ENCODE measurements at regions not wholly inside any gene's neighbourhood (a gene's known extent, or its start where the extent isn't known, plus 50 kb on each side); places are given as distances from the start of the nearest gene placed in this dataset.

DNA sequence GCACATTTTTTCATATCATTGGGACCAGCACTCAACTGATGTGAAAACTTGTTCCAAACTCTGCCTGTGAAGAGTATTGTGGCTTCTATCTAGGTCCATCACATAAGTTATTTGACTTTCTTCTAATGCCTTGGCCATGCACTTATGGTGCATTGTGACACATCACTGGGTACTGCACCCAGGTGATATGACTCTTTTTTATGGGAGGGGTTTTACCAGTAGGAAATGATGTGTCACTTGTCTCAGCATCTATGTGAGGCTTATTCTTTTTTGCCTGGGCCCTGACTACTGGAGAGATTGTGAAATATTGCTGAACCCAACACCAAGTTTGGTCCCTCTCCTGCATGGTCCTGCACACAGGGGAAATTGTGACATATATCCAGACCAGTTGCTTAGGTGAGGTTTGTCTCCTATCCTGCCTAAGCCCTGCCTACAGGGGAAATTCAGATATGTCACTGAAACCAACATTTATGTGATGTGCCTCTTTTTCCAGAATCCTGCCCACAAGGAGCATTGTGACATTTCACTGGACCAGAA, 1001.9 kb upstream of the TSPY4 start:
- H3K4me3 ChIP-seq: no peak overlapping the region
- H3K27ac ChIP-seq: no peak overlapping the region

DNA sequence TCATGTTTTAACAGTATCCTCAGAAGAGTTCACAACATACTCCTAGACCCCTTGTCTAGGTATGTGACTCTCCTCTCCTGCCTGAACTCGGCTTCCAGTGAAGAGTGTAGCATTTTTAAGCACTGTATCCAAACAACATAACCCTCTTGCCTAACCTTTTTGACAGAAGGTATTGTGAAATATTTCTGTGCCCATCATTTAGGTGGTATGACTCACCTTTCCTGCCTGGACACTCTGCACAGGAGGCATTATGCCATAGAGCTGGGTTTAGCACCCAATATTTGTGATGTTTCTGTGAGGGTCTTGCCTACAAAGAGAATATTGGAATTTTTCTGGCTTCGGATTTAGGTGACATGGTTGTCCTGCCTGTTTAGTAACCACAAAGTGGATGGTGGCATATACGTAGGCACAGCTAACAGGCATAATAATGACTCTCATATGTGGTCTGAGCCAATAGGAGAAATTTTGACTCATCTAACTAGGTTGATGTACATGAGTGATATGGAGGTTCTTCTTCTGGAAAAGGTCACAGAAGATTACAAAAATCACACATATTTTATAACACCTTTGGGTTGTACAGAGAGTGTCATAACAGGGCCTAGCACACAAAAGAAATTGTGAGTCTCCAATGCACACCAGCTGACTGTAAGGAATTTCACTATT, 1001.0 kb upstream of the TSPY4 start:
- no peaks in the 10 kb centered on the region for H3K27me3 ChIP-seq
- H3K4me1 ChIP-seq: no peaks in the 10 kb centered on the region
- H3K4me3 ChIP-seq: no peak overlapping the region
- no peaks in the 10 kb centered on the region for H3K36me3 ChIP-seq
- TF ChIP-seq POLR2A (IDR thresholded peaks at IDR 0.05): no peak
- TF ChIP-seq, protein P1, sequence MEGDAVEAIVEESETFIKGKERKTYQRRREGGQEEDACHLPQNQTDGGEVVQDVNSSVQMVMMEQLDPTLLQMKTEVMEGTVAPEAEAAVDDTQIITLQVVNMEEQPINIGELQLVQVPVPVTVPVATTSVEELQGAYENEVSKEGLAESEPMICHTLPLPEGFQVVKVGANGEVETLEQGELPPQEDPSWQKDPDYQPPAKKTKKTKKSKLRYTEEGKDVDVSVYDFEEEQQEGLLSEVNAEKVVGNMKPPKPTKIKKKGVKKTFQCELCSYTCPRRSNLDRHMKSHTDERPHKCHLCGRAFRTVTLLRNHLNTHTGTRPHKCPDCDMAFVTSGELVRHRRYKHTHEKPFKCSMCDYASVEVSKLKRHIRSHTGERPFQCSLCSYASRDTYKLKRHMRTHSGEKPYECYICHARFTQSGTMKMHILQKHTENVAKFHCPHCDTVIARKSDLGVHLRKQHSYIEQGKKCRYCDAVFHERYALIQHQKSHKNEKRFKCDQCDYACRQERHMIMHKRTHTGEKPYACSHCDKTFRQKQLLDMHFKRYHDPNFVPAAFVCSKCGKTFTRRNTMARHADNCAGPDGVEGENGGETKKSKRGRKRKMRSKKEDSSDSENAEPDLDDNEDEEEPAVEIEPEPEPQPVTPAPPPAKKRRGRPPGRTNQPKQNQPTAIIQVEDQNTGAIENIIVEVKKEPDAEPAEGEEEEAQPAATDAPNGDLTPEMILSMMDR (IDR thresholded peaks at IDR 0.05): no peak
- TF ChIP-seq POLR2AphosphoS5 (IDR thresholded peaks at IDR 0.05): no peak
- TF ChIP-seq EP300 (IDR thresholded peaks at IDR 0.05): no peak
- H3K27ac ChIP-seq: no peak overlapping the region
- no CpG with 5 or more reads among the region's 3 CpGs for WGBS
- DNase-seq (ENCODE audit: low spot score in 2 of 2): no peak
- no peaks in the 10 kb centered on the region for H3K9me3 ChIP-seq

More for the DNA sequence above, 1001.9 kb upstream of the TSPY4 start:
- no peaks in the 10 kb centered on the region for H3K4me1 ChIP-seq
- DNase-seq (ENCODE audit: low spot score in 2 of 2): no peak
- H3K36me3 ChIP-seq: no peaks in the 10 kb centered on the region
- no peak for TF ChIP-seq POLR2AphosphoS5 (IDR thresholded peaks at IDR 0.05)
- TF ChIP-seq EP300 (IDR thresholded peaks at IDR 0.05): no peak
- TF ChIP-seq, protein P1 (IDR thresholded peaks at IDR 0.05): no peak
- TF ChIP-seq POLR2A (IDR thresholded peaks at IDR 0.05): no peak
- H3K27me3 ChIP-seq: no peaks in the 10 kb centered on the region
- no peaks in the 10 kb centered on the region for H3K9me3 ChIP-seq

DNA sequence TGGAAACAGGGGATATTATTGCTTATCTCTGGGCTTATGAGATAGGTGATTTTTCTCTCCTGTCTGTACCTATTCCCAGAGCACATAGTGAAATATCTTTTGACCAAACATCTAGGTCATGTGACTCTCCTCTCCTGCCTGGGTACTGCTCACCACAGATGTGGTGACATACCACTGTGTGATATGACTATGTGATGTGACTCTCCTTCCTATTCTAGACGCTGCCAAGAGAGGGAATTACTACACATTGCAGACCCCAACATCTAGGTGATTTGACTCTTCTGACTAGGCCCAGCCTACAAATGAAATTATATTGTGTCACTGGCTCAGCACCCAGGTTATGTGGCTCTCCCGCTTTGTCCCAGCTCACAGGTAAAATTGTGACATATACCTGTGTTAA, 996.3 kb upstream of the TSPY4 start:
- no peak for TF ChIP-seq POLR2AphosphoS5 (IDR thresholded peaks at IDR 0.05)
- TF ChIP-seq POLR2A (IDR thresholded peaks at IDR 0.05): no peak
- TF ChIP-seq, protein P1 (IDR thresholded peaks at IDR 0.05): no peak
- TF ChIP-seq EP300 (IDR thresholded peaks at IDR 0.05): no peak

DNA sequence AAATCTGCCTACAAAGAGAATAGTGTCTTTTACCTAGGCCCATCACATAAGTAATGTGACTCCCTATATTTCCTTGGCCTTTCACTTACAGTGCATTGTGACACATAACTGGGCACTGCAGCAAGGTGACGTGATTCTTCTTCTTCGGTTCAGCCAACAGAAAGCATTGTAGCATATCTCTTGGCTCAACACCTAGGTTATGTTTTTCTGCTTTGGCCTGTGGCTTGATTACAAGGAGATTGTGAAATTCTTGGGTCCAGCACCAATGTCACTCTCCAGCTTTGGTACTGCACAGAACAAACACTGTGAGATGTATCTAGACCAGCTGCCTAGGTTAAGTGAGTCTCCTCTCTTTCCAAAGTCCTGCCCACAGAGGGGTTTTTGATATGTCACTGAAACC, 995.1 kb upstream of the TSPY4 start:
- TF ChIP-seq, protein P1 (IDR thresholded peaks at IDR 0.05): no peak
- no peak for TF ChIP-seq POLR2A (IDR thresholded peaks at IDR 0.05)
- no peak for TF ChIP-seq EP300 (IDR thresholded peaks at IDR 0.05)
- no peak for TF ChIP-seq POLR2AphosphoS5 (IDR thresholded peaks at IDR 0.05)
- WGBS: no CpG with 5 or more reads among the region's 2 CpGs
- no peak overlapping the region for H3K4me3 ChIP-seq
- no peak for DNase-seq (ENCODE audit: low spot score in 2 of 2)
- H3K4me1 ChIP-seq: no peaks in the 10 kb centered on the region
- H3K36me3 ChIP-seq: no peaks in the 10 kb centered on the region
- H3K27me3 ChIP-seq: no peaks in the 10 kb centered on the region
- no peaks in the 10 kb centered on the region for H3K9me3 ChIP-seq
- H3K27ac ChIP-seq: no peak overlapping the region

More for the DNA sequence above, 996.3 kb upstream of the TSPY4 start:
- H3K4me3 ChIP-seq: no peak overlapping the region
- no peaks in the 10 kb centered on the region for H3K4me1 ChIP-seq
- WGBS: no CpG with 5 or more reads among the region's 2 CpGs
- H3K36me3 ChIP-seq: no peaks in the 10 kb centered on the region
- no peak overlapping the region for H3K27ac ChIP-seq
- no peaks in the 10 kb centered on the region for H3K9me3 ChIP-seq
- no peaks in the 10 kb centered on the region for H3K27me3 ChIP-seq
- no peak for DNase-seq (ENCODE audit: low spot score in 2 of 2)

DNA sequence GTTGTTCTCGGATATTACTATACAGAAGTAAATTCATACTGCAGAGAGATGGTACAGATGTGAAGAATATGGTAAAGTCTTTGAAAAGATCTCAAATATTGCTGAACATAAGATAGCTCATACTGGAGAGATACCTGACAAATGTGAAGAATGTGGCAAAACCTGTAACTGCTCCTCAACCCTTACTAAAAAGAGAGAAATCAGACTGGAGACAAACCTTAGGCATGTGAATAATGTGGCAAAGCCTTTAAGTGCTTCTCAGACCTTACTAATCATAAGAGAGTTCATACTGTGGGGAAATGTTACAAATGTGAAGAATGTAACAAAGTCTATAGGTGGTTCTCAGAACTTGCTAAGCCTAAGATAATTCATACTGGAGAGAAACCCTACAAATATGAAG, 986.0 kb upstream of the TSPY4 start:
- Histone ChIP-seq H3K27me3 (no peaks in the 10 kb centered on the region), H3K36me3 (no peaks in the 10 kb centered on the region), H3K4me3 (no peak overlapping the region), H3K9me3 (no peaks in the 10 kb centered on the region), H3K27ac (no peak overlapping the region), H3K4me1 (no peaks in the 10 kb centered on the region)
- no peak for DNase-seq (ENCODE audit: low spot score in 2 of 2)
- no CpG with 5 or more reads among the region's 1 CpG for WGBS
- TF ChIP-seq, protein P1 (IDR thresholded peaks at IDR 0.05): no peak
- TF ChIP-seq EP300 (IDR thresholded peaks at IDR 0.05): no peak
- no peak for TF ChIP-seq POLR2AphosphoS5 (IDR thresholded peaks at IDR 0.05)
- TF ChIP-seq POLR2A (IDR thresholded peaks at IDR 0.05): no peak
